NOMO-1 treated with dmso at 0.1 percent for 144 hours (cell line): ENCODE measurements at regions not wholly inside any gene's neighbourhood (a gene's known extent, or its start where the extent isn't known, plus 50 kb on each side); places are given as distances from the start of the nearest gene placed in this dataset.

ENCODE experiments used
- DNase-seq: peaks from one replicate; lab custom pipeline; 2025; ENCODE audit not compliant: unreplicated experiment; lab: John Stamatoyannopoulos, UW

- no peak for DNase-seq
These were observed 191.5 kb upstream of the BMP2 start for GRCh38 chr20:6575912-6576401.

DNA sequence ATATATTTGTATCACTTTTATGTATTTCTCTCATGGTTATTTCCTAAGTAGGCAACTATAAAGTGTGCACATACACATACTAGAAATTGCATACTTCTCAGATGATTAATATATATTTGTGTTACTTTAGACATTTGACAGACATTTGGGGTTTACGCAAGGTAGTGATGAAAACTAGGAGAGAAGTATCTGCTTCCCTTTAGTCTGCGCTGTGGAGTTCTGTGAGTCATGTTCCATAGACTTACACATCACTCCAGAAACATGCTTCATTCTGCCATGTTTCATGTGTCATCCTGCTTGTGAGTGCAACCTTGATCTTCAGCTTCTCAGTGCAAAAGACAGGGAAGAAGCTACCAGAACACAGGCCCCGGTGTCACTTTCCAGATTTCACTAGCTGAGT is 200.7 kb upstream of the BMP2 start:
- DNase-seq = peak; percentile 18

DNA sequence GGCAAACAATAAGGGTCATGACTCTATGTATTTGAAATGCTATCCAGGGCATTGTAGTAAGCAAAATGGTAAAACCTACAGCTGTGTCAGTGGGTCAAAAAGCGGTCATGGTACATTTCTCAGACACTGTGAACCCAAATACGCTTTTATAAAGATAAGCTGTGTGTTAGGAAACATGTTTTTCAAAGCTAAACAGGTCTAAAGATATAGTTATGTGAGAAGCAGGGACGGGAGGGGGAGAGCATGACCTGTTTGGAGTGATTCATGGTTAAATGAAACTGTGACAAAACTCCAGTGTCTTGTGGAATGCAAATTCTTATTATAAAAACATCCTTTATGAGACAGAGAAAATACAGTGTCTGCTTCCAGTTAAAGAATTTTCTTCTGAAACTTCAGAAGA is 205.4 kb upstream of the BMP2 start:
- no peak for DNase-seq

DNA sequence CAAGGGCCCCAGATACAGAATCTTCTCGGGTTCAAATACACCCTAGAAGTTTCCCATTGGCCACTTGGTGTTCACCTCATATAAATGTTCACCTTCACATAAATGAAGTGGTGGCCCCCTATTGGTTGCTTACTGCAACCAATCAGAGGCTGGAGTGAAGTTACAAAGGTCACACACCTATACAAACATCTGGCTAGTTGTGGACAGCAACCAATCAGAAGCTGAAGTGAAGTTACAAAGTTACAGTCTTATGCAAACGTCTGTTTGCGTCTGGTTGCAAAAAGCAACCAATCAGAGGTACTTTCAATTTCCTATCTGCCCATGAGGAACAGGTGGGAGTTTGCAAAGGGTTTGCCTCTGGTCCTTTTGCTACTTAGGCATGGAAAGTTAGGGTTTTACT is 206.5 kb upstream of the BMP2 start:
- no peak for DNase-seq

GRCh38 chr20:6559791-6560190 is 207.7 kb upstream of the BMP2 start:
- no peak for DNase-seq

GRCh38 chr20:6558341-6558740 is 209.1 kb upstream of the BMP2 start:
- DNase-seq = no peak

DNA sequence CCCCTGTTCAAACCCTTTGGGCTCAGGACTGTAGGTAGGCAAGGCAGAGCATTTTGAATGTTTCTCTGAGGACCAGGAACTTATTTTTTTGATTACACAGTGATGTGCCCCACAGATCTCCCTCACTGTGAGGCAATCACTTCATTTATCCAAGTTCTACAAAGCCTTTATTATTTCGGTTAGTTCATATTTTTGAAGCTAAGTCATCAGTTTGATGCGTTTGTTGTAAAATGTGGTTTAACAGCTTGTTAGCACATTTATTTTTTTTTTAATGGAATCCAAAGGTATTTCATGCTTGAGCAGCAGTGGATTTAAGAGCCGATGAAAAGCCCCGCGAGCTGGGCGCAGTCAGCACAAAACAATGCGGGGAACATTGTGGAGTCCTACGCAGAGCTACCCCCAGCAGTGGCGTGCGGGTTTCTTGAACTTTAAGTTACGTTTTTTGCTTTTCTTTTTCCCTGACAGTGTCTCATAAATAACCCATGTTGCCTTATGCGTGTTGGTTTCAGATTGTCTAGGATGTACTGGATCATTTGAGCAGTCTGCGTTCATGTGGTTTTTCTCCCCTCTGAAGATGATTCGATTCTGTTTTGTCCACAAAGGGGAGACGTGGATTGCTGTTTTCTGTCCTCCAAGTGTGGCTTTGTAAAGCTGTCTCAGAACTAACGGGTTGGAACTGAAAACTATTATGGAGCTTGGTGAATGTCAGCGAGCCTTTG is 233.6 kb upstream of the BMP2 start:
- no peak for DNase-seq

GRCh38 chr20:6533351-6533750 is 234.1 kb upstream of the BMP2 start:
- DNase-seq = no peak

DNA sequence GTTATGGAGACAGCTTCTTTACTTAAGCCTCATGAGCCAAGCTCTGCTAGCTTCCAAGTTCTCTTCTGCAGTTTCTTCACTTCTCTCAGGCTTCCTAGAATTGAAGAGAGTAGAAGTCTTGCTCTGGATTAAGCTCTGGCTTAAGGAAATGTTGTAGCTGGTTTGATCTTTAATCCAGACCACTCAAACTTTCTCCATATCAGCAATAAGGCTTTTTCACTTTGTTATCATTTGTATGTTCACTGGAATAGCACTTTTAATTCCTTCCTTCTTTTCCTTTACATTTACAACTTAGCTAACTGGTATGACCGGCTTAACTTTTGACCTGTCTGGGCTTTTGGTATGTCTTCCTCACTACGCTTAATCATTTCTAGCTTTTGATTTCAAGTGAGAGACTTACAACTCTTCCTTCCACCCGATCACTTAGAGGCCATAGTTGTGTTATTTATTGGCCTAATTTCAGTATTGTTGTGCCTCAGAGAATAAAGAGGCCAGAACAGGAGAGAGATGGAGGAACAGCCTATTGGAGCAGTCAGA is 236.6 kb upstream of the BMP2 start:
- no peak for DNase-seq

DNA sequence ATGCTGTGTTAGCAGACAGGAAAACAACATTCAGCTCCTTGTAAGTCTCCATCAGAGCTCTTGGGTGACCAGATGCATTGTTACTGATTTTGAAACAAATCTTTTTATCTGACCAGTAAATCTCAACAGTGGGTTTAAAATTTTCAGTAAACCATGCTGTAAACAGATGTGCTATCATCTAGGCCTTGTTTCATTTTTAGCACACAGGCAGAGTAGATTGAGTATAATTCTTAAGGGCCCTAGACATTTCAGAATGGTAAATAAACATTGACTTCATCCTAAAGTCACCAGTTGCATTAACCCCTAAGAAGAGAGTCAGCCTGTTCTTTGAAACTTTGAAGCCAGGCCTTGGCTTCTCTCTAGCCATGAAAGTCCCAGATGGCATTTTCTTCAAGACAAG is 237.2 kb upstream of the BMP2 start:
- no peak for DNase-seq

DNA sequence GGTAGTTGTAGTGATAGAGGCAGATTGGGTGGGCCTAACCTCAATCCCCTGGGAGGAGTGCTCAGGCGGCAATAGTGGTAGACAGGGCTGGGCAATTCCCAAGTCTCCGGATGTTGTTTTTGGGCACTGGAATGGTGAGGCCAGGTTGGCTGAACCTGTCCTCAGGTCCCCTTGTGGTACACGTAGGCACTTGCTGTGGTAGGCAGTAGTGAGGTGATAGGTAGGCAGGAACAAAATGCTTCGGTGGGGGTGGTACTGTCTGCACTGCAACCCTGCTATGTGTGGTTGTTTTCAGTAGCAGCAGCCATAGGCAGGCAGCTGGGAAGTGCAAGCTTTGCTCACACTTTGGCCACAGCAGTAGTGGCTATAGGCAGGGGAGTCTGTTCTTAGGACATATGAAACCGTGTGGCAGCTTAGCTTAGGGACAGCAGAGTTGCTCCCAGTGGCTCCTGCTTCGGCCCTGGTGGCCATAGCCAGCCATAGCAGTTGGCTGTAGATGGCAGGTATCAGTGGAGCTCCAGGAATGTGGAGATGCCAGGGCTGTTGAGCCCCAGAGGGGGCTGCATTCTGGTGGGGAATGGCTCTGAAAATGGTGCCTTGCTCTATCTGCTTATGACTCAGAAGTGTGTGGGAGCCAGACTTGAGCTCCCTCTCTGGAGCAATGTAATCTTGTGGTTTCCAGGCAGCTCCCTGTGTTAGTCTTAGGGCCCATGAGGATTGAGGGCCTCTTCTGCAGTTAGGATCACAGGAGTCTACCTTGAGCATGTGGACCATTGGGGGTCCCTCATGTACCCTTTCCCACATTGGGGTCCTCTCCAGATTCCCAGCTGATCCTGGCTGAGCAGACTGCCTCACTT is 241.8 kb upstream of the BMP2 start:
- no peak for DNase-seq

DNA sequence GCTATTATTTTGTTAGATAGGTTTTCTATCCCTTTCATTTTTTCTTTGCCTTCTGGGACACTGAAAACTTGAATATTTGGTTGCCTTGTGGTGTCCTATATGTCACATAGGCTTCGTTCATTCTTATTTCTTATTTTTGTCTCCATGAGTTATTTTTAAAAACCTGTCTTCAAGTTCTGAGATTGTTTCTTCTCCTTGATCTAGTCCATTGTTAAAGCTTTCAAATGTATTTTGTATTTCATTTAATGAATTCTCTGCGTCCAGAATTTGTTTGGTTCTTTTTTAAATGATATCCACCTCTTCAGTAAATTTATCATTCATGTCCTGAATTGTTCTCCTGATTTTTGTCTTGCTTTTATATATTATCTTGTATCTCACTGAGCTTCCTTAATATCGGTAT is 243.2 kb upstream of the BMP2 start:
- DNase-seq = no peak

GRCh38 chr20:6519556-6519955 is 247.9 kb upstream of the BMP2 start:
- DNase-seq = no peak

- DNase-seq = no peak
These were observed 252.2 kb upstream of the BMP2 start for GRCh38 chr20:6515261-6515660.

- DNase-seq = no peak
These were observed 253.9 kb upstream of the BMP2 start for GRCh38 chr20:6513599-6513998.

DNA sequence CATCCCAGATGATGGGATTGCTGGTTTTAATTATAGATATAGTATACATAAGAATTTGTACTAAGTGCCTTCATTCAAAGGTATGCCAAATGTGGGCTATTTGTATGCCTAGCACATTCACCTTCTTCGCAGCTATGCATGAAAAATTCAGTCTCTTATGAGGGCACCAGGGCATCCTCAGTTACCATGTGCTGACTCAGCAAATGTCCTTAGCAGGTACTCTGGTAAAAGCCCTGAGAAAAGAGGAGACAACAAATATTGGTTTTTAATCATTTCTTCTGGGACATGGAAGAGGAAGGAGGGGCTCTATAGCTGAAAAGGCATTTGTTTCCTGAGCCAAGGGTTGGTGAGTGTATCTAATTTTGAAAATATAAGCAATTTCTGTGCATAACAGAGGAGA is 258.1 kb upstream of the BMP2 start:
- no peak for DNase-seq

- no peak for DNase-seq
These were observed 260.6 kb upstream of the BMP2 start for GRCh38 chr20:6506906-6507305.

DNA sequence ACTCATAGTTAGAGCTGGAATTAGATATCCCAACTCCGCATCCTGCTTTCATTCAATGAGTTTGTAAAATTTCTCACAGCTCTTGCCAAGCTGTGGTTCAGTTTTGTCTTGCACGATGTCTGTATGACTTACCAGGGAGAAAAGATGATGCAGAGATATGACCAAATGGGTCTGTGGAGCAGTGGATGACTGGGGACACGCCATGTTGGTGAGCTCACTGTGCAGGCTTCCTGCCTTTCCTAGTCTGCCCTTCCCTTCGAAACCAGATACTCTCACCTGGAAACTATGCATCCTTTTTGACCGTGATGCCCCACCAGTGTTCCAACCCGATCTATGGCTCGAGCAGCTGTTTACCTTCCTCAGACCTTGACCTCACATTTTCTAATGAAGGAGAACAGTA is 262.7 kb upstream of the BMP2 start:
- DNase-seq = no peak

GRCh38 chr20:6504179-6504578 is 263.3 kb upstream of the BMP2 start:
- no peak for DNase-seq

DNA sequence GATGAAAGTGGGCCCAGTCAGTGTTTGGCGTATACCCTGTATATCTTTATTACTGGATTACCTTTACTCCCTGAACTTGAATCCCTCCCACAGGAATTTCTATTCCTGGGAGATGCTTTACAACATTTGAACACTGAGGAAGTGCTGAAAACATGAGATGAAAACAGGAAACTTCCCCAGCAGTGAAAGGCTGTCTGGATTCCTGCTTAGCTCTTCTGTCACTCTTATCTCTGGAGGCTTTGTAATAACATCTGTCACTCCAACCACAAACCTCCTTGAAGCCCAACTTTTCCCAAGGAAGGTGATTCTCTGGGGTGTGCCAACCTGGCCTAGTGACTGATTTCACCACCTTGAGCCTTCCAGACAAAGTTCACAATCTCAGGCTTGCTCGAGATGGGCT is 264.5 kb upstream of the BMP2 start:
- DNase-seq = no peak

GRCh38 chr20:6502219-6502618 is 265.3 kb upstream of the BMP2 start:
- no peak for DNase-seq

- no peak for DNase-seq
These were observed 266.4 kb upstream of the BMP2 start for GRCh38 chr20:6501061-6501460.
